ENCODE measurements at regions not wholly inside any gene's neighbourhood (a gene's known extent, or its start where the extent isn't known, plus 50 kb on each side); places are given as distances from the start of the nearest gene placed in this dataset.

GRCh38 chr4:138677748-138678147 lies 337.8 kb upstream of the NOCT start:
- H3K9ac ChIP-seq: no peak overlapping the region
- no peaks in the 10 kb centered on the region for H3K9me3 ChIP-seq (ENCODE audit: control insufficient read depth, low read length)
- H3K4me3 ChIP-seq (ENCODE audit: low read depth, low read length): no peak overlapping the region
- H2AFZ ChIP-seq: no peak overlapping the region
- H3K4me1 ChIP-seq: no peaks in the 10 kb centered on the region
- H3K36me3 ChIP-seq (ENCODE audit: control insufficient read depth, insufficient read depth, low read length): no peaks in the 10 kb centered on the region
- no peak overlapping the region for H3K4me2 ChIP-seq (ENCODE audit: low read length)
- TF ChIP-seq, protein P1, sequence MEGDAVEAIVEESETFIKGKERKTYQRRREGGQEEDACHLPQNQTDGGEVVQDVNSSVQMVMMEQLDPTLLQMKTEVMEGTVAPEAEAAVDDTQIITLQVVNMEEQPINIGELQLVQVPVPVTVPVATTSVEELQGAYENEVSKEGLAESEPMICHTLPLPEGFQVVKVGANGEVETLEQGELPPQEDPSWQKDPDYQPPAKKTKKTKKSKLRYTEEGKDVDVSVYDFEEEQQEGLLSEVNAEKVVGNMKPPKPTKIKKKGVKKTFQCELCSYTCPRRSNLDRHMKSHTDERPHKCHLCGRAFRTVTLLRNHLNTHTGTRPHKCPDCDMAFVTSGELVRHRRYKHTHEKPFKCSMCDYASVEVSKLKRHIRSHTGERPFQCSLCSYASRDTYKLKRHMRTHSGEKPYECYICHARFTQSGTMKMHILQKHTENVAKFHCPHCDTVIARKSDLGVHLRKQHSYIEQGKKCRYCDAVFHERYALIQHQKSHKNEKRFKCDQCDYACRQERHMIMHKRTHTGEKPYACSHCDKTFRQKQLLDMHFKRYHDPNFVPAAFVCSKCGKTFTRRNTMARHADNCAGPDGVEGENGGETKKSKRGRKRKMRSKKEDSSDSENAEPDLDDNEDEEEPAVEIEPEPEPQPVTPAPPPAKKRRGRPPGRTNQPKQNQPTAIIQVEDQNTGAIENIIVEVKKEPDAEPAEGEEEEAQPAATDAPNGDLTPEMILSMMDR (IDR thresholded peaks at IDR 0.05): no peak
- H3K27me3 ChIP-seq (ENCODE audit: control insufficient read depth, insufficient read depth, low read length): no peaks in the 10 kb centered on the region
- no peak overlapping the region for H3K27ac ChIP-seq
- no peaks in the 10 kb centered on the region for H3K79me2 ChIP-seq

GRCh38 chr4:138677212-138677611 lies 338.4 kb upstream of the NOCT start:
- Histone ChIP-seq H3K9me3 (ENCODE audit: control insufficient read depth, low read length) (no peaks in the 10 kb centered on the region), H3K79me2 (no peaks in the 10 kb centered on the region), H3K9ac (no peak overlapping the region), H3K4me2 (ENCODE audit: low read length) (no peak overlapping the region), H2AFZ (no peak overlapping the region), H3K27ac (no peak overlapping the region), H3K36me3 (ENCODE audit: control insufficient read depth, insufficient read depth, low read length) (no peaks in the 10 kb centered on the region), H3K27me3 (ENCODE audit: control insufficient read depth, insufficient read depth, low read length) (no peaks in the 10 kb centered on the region), H3K4me3 (ENCODE audit: low read depth, low read length) (no peak overlapping the region), H3K4me1 (no peaks in the 10 kb centered on the region)
- TF ChIP-seq, protein P1 (IDR thresholded peaks at IDR 0.05): no peak

- H3K36me3 ChIP-seq (ENCODE audit: control insufficient read depth, insufficient read depth, low read length): no peaks in the 10 kb centered on the region
- H3K79me2 ChIP-seq: no peaks in the 10 kb centered on the region
- H3K4me1 ChIP-seq: no peaks in the 10 kb centered on the region
- no peak overlapping the region for H3K9ac ChIP-seq
- no peaks in the 10 kb centered on the region for H3K9me3 ChIP-seq (ENCODE audit: control insufficient read depth, low read length)
- no peaks in the 10 kb centered on the region for H3K27me3 ChIP-seq (ENCODE audit: control insufficient read depth, insufficient read depth, low read length)
- TF ChIP-seq, protein P1 (IDR thresholded peaks at IDR 0.05): no peak
- no peak overlapping the region for H3K27ac ChIP-seq
- H2AFZ ChIP-seq: no peak overlapping the region
- H3K4me3 ChIP-seq (ENCODE audit: low read depth, low read length): no peak overlapping the region
- no peak overlapping the region for H3K4me2 ChIP-seq (ENCODE audit: low read length)
These were observed 339.9 kb upstream of the NOCT start for GRCh38 chr4:138675685-138676084.

- H3K27me3 ChIP-seq (ENCODE audit: control insufficient read depth, insufficient read depth, low read length): no peaks in the 10 kb centered on the region
- H3K4me3 ChIP-seq (ENCODE audit: low read depth, low read length): no peak overlapping the region
- H2AFZ ChIP-seq: no peak overlapping the region
- no peak overlapping the region for H3K4me2 ChIP-seq (ENCODE audit: low read length)
- H3K4me1 ChIP-seq: no peaks in the 10 kb centered on the region
- no peaks in the 10 kb centered on the region for H3K36me3 ChIP-seq (ENCODE audit: control insufficient read depth, insufficient read depth, low read length)
- no peaks in the 10 kb centered on the region for H3K9me3 ChIP-seq (ENCODE audit: control insufficient read depth, low read length)
- TF ChIP-seq, protein P1 (IDR thresholded peaks at IDR 0.05): no peak
- H3K79me2 ChIP-seq: no peaks in the 10 kb centered on the region
- H3K27ac ChIP-seq: no peak overlapping the region
- H3K9ac ChIP-seq: no peak overlapping the region
These were observed 341.4 kb upstream of the NOCT start for GRCh38 chr4:138674209-138674608.

- Histone ChIP-seq H3K4me2 (ENCODE audit: low read length) (no peak overlapping the region), H3K4me3 (ENCODE audit: low read depth, low read length) (no peak overlapping the region), H3K27ac (no peak overlapping the region), H3K79me2 (no peaks in the 10 kb centered on the region), H3K9me3 (ENCODE audit: control insufficient read depth, low read length) (no peaks in the 10 kb centered on the region), H2AFZ (no peak overlapping the region), H3K9ac (no peak overlapping the region), H3K27me3 (ENCODE audit: control insufficient read depth, insufficient read depth, low read length) (no peaks in the 10 kb centered on the region), H3K4me1 (no peaks in the 10 kb centered on the region), H3K36me3 (ENCODE audit: control insufficient read depth, insufficient read depth, low read length) (no peaks in the 10 kb centered on the region)
- TF ChIP-seq, protein P1 (IDR thresholded peaks at IDR 0.05): no peak
These were observed 342.5 kb upstream of the NOCT start for GRCh38 chr4:138673053-138673452.

All from parathyroid adenoma (tissue), 2 donors.